ENCODE measurements at regions not wholly inside any gene's neighbourhood (a gene's known extent, or its start where the extent isn't known, plus 50 kb on each side); places are given as distances from the start of the nearest gene placed in this dataset.

DNA sequence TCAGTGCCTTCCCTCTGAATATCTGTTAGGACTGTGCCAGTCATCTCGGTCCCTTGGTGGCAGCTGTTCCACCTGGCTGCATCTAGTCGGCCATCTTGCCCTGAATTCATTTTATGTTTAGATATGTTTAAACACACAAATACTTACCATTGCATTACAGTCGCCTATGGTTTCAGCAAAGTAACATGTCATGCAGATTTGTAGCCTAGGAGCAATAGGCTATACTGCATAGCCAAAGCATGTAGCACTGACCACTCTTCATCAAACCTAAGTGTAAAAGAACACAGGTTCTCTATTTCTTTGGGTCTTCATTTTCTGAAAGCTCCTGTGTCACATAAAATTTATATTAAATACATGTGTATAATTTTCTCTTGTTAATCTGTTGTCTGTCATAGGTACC lies 118.9 kb upstream of the THSD7A start:
- TF ChIP-seq EZH2phosphoT487 (IDR thresholded peaks at IDR 0.05; ENCODE audit: borderline replicate concordance, low read length), result no peak
- TF ChIP-seq, protein P1, sequence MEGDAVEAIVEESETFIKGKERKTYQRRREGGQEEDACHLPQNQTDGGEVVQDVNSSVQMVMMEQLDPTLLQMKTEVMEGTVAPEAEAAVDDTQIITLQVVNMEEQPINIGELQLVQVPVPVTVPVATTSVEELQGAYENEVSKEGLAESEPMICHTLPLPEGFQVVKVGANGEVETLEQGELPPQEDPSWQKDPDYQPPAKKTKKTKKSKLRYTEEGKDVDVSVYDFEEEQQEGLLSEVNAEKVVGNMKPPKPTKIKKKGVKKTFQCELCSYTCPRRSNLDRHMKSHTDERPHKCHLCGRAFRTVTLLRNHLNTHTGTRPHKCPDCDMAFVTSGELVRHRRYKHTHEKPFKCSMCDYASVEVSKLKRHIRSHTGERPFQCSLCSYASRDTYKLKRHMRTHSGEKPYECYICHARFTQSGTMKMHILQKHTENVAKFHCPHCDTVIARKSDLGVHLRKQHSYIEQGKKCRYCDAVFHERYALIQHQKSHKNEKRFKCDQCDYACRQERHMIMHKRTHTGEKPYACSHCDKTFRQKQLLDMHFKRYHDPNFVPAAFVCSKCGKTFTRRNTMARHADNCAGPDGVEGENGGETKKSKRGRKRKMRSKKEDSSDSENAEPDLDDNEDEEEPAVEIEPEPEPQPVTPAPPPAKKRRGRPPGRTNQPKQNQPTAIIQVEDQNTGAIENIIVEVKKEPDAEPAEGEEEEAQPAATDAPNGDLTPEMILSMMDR (IDR thresholded peaks at IDR 0.05; ENCODE audit: low read depth, low read length, poor library complexity, severe bottlenecking), result no peak
